Hematopoietic multipotent progenitor cell (in vitro differentiated cells): ENCODE measurements at regions not wholly inside any gene's neighbourhood (a gene's known extent, or its start where the extent isn't known, plus 50 kb on each side); places are given as distances from the start of the nearest gene placed in this dataset.
"Not testable (repeated sequence)": the region's sequence is repeated elsewhere in the genome, so short reads cannot be mapped to it uniquely, and the experiment has no call there.

Experiments used
- DNase-seq, 3 donors: peaks; one replicate each; pipeline ENCODE4 v3.0.0-alpha.2; 2011 to 2015; ENCODE audit warnings: low read depth in 2 of 3, low spot score in 2 of 3

DNA sequence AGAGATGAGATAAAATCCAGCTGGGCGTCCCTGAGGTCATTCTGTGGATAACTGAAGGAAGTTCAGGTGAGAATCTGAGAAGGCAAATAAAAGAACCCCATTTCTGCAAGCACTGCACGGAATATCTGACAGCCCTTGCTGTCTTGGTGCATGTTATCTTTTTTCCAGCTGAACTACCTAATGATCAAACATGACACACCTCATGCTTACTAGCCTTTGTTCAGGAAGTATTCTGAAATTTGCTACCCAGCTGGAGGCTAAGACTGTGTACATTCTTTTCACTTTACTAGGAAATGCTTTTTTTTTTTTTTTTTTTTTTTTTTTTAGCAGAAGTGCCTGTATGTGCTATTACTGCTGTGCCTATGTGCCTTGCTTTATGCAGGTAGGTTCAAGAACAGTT, 718.1 kb downstream of the SMARCA1 start:
- no peak for DNase-seq

GRCh38 chrX:128804828-128805227, 718.5 kb downstream of the SMARCA1 start:
- no peak for DNase-seq

DNA sequence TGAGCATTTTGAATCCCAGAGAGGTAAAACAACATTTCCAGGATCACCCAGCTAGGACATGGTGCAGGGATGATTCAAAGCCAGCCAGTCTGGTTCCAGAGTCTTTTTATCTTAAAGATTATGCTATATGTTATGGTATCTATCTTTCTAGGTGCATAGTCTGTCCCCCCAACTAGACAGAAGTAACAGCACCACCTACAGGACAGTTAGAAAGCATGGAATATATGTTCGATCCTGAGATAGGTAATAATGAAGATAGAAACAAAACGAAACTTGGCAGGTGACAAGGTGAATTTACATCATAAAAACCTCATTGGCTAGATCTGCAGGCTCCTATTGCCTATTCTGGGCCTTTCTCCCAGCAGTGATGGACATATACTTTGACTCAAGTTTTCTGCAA, 723.2 kb downstream of the SMARCA1 start:
- no peak for DNase-seq

GRCh38 chrX:128783139-128783538, 730.9 kb upstream of the ACTRT1 start:
- not testable (repeated sequence) for DNase-seq

DNA sequence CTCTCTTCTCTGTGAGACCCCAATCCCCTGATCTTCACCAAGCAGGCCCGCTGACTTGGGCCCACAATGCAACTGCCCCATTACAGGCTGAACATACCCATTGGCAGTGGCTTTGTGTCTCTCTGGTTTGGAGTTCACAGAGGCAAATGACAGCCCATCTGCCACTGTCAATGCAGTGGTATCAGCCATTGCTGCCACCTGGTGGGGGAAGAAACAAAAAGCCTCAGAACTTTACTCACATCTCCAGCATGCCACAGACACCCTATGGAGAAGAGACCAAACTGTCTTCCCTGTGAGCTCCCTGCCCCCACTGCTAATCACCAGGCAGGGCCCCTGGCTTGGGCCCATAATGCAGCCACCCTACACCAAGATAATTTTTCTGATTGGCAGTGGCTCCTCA, 729.3 kb upstream of the ACTRT1 start:
- DNase-seq = peak in 1 of 3 donors; percentile 23

- DNase-seq = no peak
Measured at GRCh38 chrX:128780934-128781333, 728.7 kb upstream of the ACTRT1 start.

DNA sequence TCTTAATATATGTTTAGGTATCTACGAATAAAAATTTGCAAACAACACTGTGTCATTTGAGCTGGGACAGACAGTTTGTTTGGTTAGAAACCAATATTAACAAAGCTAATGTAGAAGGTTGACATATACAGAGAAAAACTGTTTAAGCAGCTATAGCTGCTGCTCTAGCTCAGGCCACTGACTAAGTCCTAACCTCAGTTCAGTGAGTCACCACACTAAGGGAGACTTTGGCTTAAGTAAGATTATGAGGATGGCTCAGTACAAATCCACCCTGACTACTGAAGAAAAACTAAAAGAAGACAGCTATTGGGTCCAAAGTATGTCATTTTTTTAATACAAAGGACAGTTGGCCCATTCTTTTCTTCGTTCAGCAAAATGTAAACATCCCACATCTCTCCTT, 717.3 kb upstream of the ACTRT1 start:
- DNase-seq = no peak

DNA sequence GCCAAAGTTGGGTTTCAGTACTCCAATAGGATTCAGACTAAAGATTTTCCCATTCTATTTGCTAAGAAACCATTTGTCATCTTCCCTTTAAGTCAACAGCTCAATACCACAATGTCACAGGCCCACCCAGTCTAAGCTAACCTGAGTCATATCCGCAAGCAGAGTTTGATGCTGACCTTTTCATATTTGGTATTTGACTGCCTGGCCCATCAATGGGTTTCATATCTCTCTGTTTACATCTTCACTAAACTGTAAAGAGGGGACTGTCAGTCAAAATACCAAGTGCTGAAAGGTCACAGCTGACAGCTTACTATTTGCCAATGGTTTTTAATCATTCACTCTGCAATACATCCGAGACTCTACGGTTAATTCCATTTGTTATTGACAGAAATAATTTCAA, 707.5 kb upstream of the ACTRT1 start:
- DNase-seq = no peak

GRCh38 chrX:128759177-128759576, 707.0 kb upstream of the ACTRT1 start:
- DNase-seq = no peak

DNA sequence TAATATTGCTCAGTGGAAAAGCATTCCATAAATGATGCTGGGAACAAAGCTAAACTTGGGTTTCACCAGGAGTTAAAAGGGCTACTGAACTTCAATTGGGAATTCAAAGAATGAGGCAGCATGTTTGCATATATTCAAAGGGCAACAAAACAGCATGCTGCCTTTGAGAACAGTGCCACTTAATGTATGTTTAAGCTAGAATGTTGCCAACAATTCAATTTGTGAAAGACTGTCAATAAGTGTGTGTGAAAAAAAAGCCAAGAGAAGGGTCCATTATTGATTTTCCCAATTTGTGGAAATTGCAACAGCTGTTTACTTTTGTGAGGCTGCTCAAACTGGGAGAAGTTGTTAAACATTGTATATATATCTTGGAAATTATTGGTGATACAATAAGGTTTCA, 701.9 kb upstream of the ACTRT1 start:
- DNase-seq = no peak

GRCh38 chrX:128739539-128739938, 687.3 kb upstream of the ACTRT1 start:
- no peak for DNase-seq

- DNase-seq = no peak
Measured at GRCh38 chrX:128728943-128729342, 676.7 kb upstream of the ACTRT1 start.

DNA sequence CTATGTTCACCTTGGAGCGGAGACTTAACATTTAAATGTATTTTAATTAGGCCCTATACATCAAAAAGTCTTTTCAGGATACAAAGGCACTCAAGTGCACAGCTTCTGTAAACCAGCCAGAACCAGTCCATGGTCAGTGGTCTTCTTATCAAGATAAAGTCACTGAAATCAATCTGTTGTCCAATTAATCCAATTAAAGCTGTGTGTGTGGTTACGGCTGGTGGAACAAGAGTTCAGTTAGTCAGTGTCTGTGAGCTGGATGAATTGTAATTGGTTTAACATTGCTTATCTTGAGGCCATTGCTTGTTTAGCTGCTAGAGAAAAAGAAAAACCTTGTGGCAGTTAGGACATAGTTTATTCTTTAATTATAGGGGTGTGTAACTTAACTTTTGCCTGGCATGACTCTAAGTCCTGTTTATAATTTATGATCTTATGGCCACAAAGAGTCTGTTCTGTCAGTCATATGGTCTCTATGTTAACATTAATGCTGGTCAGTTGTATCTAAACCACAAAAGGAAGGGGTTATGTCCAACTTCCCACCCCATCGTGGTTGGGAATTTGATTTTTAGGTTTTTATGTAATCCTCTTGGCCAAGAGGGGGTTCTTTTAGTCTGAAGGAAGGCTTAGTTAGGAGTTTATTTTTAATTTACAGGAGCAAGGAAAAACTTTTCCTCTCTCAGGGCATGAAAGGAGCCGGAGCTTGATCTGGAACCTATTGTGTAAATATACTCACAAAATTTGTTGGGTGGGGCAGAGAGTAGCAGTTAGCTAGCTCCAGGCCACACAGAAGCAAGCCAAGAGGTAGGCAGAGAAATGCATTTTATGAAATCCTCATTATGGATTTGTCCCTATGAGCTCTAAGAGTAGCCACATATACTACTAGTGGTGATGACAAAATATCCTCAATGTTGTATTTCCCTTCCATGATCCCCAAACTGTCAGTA, 665.7 kb upstream of the ACTRT1 start:
- DNase-seq = no peak

DNA sequence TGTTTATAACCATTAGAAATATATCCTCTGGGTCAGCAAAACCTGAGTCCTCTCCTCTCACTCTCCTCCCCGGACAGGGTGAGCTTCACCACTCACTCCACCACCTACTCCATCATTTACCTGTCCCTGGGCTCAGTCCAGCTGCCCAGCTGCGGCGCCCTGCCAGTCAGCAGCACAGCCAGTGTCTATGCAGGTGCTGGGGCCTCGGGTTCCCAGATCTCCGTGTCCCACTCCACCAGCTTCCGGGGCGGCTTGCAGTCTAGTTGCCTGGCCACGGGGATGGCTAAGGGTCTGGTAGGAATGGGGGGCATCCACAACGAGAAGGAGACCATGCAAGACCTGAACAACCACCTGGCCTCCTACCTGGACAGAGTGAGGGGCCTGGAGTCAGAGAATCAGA, 662.2 kb upstream of the ACTRT1 start:
- no peak for DNase-seq

DNA sequence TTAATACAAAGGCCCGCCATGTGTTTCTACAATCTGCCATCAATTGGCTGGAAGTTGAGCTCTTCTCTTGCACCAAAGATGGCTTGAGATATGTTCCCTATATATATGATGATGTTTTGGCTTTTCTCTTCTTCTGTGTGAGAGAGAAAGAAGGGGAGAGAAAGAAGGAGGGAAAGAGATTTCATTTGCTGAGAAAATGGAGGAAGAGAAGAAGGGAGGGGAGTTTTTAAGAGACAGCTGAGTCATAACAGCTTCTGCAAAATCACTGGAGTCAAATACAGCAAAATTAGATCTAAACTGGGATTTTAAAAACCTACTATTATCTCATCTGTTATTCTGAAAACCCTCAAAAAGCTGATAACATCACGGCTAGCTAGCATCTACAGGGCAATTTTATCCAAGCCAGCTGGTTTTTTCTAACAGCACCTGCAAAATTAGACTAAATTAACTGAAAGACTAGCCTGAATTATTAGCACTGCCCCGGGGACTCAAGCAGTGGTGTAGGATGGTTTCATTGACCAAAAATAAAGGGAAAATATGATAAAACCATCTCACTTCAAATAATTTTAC, 647.6 kb upstream of the ACTRT1 start:
- DNase-seq = no peak

DNA sequence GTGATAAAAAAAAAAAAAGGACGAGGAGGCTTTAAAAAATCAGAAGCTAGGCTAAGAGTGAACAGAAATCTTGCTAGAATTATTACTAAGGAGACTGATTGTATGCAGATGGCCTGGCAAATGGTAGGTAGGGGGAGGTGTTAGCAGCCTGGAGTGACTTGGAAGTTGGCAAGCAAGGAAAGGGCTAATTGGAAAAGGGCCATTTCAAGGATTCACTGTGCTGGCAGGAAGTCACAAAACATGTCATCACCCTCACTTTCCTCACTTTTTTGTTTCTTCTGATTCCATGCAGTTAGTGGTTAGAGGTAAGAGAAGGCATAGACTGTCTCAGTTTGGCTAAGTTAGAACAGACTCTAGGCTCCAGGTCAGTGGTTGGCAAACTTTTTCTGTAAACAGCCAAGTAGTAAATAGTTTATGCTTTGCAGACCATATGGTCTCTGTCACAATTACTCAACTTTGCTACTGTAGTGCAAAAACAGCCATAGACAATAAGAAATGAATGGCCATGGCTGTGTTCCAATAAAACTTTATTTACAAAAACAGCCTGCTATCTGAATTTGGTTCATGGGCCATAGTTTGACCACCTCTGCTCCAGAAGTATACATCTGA, 646.5 kb upstream of the ACTRT1 start:
- no peak for DNase-seq

GRCh38 chrX:128691872-128692271, 639.7 kb upstream of the ACTRT1 start:
- no peak for DNase-seq

GRCh38 chrX:128685387-128685786, 633.2 kb upstream of the ACTRT1 start:
- no peak for DNase-seq

- DNase-seq = no peak
Measured at GRCh38 chrX:128676651-128677050, 624.4 kb upstream of the ACTRT1 start.

DNA sequence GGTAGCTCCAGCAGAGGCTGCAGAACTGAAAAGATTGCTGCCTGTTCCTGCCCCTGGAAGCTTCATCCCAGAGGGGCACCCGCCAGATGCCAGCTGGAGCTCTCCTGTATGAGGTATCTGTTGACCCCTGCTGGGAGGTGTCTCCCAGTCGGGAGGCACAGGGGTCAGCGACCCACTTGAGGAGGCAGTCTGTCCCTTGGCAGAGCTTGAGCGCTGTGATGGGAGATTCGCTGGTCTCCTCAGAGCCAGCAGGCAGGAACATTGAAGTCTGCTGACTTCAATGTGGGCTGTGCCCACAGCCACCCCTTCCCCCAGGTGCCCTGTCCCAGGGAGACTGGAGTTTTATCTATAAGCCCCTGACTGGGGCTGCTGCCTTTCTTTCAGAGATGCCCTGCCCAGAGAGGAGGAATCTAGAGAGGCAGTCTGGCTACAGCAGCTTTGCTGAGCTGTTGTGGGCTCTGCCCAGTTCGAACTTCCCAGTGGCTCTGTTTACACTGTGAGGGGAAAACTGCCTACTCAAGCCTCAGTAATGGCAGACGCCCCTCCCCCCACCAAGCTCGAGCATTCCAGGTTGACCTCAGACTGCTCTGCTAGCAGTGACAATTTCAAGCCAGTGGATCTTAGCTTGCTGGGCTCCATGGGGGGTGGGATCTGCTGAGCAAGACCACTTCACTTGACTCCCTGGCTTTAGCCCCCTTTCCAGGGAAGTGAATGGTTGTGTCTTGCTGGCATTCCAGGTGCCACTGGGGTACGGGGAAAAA, 622.3 kb upstream of the ACTRT1 start:
- not testable (repeated sequence) for DNase-seq

DNA sequence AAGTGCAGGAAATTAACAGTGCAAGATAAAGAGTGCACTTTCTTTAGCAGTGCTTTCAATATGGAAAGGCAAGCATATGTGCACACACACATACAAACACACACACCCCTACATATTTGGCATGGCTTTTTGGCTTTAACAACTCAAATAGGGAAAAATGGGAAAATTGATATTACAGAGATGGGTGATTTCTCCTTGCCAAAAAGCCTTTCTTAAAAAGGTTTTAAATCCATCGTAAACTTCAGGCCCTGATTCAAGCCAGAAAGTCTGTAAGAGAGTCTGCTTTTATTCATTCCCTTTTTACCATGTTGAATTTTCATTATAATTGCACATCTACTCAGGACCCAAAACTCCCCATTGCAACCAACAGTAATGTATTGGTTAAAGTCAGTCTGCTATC, 612.0 kb upstream of the ACTRT1 start:
- DNase-seq = no peak
